Activated CD4-positive, alpha-beta T cell treated with anti-CD3 and anti-CD28 coated beads, Interleukin-2, amount 50 U/mL, for 24 hours (primary cell): ENCODE measurements at regions not wholly inside any gene's neighbourhood (a gene's known extent, or its start where the extent isn't known, plus 50 kb on each side); places are given as distances from the start of the nearest gene placed in this dataset.
"Not testable (repeated sequence)": the region's sequence is repeated elsewhere in the genome, so short reads cannot be mapped to it uniquely, and the experiment has no call there.

ENCODE experiments used
- DNase-seq, 2 donors: peaks; one replicate each; pipeline ENCODE4 v3.0.0-alpha.2; 2020; ENCODE audit warnings: low read depth in 1 of 2, low spot score in 1 of 2

DNA sequence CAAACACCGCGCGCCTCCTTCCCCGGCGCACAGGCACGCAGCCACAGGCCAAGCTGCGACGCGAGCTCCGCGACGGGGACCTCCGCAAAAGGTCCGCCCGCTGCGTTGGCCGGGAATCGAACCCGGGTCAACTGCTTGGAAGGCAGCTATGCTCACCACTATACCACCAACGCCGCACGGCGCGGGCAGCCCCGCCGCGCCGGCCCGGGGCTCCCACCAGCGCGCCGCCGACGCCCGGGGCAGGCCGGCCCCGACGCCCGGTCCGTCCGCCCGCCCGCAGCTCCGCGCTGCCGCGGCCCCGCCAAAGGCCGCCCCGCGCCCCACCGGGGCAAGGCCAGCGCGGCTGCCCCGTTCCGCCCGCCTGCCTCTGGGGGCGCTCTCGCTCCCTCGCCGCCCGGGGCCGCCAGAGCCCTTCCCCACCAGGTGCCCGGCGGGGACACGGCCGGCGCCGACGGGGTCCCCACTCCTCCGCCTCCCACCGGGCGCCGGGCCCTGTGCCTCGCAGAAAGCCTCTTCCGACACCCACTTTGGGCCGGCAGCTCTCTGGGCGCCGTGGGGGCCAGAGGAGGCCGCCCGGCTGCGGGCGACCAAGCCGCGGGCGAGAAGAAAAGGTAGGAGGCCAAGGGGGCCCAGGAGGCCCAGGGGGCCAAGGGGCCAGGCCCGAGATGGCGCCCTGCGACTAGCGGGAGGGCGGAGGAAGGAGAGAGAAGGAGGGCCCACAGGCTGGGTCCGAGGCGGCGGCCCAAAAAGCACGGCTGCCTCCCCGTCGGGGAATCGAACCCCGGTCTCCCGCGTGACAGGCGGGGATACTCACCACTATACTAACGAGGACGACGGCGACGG lies 50.2 kb upstream of the FCGR2A start:
- DNase-seq: not testable (repeated sequence)

DNA sequence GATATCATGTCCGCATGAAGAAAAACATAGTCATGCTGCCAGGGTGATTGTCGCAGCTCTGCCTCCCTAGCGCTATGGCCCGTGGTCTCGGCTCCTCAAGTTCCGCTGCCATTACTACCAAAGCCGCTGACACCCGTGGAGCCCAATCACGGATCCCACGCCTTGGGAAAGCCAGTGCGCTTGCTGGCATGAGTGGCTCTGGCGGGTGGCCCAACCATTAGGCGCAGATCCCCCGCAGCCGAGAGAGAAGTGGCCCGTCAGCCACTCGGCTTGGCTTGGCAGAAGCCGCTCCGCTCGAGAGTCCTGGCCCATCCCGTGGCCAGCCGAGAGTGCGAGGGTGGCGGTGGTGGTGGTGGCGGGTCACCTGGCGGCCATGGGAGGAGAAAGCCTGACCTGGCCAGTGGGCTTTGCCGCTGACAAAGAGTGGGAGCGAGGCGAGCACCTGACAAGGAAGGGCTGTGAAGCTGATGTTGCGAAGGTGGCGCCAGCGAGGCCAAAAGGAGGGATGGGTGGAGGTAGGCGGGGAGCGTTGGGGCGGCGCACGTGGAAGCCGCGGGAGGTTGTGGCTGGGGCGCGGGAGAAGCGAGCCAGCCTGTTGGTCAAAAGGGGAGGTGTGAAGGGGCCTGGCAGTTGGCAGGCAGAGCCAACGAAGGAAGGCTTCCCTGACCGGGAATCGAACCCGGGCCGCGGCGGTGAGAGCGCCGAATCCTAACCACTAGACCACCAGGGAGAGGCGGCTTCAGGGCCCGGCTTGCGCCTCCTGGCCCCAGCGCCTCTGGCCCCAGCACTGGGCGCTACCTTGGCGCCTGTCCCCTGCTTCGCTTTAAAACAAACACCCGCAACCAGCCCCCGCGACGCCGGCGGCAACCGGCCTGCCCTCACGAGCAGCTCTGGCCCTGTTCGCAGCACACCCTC lies 51.0 kb upstream of the FCGR2A start:
- DNase-seq: peak in 1 of 2 donors; percentile 36

DNA sequence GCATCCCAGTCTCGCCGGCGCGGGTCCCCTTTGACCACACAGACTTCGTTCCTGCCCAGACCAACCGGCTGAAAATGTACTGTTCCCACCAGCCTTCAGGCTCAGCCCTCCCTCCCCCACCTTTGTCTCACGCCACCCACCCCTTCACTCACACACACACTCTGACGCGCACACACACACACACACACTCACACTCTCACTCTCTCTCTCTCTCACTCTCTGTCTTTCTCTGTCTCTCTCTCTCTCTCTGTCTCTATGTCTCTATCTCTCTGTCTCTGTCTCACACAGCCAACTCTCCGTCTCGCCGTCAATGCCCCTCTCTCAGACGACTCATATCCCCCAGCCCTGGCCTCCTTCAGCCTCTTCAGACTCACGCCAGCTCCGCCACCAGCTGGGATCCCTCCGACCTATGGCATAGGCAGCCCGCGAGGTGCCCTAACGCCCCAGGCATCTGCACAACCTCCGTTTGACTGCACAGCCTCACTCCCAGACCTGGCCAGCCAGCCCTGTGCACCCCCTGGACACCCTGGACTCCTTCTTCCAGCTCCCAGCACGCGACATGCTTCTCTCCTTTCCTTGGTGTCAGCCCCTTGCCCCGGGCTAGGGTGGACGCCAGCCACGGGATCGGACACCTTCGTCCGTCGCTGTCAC lies 53.4 kb upstream of the FCGR2A start:
- not testable (repeated sequence) for DNase-seq

DNA sequence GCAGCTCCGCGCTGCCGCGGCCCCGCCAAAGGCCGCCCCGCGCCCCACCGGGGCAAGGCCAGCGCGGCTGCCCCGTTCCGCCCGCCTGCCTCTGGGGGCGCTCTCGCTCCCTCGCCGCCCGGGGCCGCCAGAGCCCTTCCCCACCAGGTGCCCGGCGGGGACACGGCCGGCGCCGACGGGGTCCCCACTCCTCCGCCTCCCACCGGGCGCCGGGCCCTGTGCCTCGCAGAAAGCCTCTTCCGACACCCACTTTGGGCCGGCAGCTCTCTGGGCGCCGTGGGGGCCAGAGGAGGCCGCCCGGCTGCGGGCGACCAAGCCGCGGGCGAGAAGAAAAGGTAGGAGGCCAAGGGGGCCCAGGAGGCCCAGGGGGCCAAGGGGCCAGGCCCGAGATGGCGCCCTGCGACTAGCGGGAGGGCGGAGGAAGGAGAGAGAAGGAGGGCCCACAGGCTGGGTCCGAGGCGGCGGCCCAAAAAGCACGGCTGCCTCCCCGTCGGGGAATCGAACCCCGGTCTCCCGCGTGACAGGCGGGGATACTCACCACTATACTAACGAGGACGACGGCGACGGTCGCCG lies 57.4 kb upstream of the FCGR2A start:
- DNase-seq: not testable (repeated sequence)

DNA sequence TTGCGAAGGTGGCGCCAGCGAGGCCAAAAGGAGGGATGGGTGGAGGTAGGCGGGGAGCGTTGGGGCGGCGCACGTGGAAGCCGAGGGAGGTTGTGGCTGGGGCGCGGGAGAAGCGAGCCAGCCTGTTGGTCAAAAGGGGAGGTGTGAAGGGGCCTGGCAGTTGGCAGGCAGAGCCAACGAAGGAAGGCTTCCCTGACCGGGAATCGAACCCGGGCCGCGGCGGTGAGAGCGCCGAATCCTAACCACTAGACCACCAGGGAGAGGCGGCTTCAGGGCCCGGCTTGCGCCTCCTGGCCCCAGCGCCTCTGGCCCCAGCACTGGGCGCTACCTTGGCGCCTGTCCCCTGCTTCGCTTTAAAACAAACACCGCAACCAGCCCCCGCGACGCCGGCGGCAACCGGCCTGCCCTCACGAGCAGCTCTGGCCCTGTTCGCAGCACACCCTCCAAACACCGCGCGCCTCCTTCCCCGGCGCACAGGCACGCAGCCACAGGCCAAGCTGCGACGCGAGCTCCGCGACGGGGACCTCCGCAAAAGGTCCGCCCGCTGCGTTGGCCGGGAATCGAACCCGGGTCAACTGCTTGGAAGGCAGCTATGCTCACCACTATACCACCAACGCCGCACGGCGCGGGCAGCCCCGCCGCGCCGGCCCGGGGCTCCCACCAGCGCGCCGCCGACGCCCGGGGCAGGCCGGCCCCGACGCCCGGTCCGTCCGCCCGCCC lies 58.1 kb upstream of the FCGR2A start:
- not testable (repeated sequence) for DNase-seq

DNA sequence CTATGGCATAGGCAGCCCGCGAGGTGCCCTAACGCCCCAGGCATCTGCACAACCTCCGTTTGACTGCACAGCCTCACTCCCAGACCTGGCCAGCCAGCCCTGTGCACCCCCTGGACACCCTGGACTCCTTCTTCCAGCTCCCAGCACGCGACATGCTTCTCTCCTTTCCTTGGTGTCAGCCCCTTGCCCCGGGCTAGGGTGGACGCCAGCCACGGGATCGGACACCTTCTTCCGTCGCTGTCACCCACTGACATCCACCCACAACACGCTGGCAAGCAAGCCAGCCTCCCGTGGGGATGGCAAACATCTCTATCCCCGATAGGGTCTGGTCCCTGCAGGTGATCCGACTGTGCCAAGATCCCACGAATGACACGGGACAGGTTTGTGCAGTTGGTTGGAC lies 60.5 kb upstream of the FCGR2A start:
- DNase-seq: not testable (repeated sequence)

DNA sequence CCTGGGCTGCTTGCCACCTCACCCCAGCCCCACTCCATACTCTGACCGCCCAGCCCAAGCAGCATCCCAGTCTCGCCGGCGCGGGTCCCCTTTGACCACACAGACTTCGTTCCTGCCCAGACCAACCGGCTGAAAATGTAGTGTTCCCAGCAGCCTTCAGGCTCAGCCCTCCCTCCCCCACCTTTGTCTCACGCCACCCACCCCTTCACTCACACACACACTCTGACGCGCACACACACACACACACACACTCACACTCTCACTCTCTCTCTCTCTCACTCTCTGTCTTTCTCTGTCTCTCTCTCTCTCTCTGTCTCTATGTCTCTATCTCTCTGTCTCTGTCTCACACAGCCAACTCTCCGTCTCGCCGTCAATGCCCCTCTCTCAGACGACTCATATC lies 61.0 kb upstream of the FCGR2A start:
- not testable (repeated sequence) for DNase-seq

DNA sequence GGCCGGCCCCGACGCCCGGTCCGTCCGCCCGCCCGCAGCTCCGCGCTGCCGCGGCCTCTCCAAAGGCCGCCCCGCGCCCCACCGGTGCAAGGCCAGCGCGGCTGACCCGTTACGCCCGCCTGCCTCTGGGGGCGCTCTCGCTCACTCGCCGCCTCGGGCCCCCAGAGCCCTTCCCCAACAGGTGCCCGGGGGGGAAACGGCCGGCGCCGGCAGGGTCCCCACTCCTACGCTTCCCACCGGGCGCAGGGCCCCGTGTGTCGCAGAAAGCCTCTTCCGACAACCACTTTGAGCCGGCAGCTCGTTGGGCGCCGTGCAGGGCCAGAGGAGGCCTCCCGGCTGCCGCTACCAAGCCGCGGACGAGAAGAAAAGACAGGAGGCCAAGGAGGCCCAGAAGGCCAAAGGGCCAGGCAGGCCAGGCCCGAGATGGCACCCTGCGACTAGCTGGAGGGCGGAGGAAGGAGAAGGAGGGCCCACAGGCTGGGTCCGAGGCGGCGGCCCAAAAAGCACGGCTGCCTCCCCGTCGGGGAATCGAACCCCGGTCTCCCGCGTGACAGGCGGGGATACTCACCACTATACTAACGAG lies 64.9 kb upstream of the FCGR2A start:
- DNase-seq: peak; percentile 35 to 45

DNA sequence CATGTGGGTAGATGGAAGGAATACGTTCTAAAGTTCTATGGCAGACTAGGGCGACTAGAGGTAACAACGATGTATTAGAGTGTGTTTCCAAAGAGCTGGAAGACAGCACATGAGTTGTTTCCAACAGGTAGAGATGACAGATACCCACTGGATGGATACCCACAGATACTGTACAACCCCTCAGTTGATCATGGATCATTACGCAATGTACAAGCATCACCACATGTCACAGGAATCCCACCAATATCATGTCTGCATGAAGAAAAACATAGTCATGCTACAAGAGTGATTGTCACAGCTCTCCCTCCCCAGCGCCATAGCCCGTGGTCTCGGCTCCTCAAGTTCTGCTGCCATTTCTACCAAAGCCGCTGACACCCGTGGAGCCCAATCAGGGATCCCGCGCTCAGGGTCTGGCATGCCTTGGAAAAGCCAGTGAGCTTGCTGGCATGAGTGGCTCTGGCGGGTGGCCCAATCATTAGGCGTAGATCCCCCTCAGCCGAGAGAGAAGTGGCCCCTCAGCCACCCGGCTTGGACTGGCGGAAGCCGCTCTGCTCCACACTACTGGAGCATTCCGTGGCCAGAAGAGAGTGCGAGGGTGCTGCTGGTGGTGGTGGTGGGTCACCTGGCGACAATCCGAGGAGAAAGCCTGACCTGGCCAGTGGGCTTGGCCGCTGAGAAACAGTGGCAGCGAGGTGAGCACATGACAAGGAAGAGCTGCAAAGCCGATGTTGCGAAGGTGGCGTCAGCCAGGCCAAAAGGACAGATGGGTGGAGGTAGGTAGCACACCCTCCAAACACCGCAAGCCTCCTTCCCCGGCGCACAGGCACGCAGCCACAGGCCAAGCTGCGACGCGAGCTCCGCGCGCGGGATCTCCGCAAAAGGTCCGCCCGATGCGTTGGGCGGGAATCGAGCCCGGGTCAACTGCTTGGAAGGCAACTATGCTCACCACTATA lies 65.7 kb upstream of the FCGR2A start:
- DNase-seq: no peak

DNA sequence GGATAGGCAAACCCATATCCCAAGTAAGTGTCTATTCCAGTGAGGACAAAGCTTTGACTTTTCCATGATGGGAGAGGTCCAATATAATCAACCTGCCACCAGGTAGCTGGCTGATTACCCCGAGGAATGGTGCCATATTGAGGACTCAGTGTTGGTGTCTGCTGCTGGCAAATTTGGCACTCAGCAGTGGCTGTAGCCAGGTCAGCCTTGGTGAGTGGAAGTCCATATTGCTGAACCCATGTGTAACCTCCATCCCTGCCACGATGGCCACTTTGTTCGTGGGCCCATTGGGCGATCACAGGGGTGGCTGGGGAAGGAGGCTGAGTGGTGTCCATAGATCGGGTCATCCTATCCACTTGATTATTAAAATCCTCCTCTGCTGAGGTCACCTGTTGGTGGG lies 65.5 kb upstream of the CFAP126 start:
- not testable (repeated sequence) for DNase-seq

DNA sequence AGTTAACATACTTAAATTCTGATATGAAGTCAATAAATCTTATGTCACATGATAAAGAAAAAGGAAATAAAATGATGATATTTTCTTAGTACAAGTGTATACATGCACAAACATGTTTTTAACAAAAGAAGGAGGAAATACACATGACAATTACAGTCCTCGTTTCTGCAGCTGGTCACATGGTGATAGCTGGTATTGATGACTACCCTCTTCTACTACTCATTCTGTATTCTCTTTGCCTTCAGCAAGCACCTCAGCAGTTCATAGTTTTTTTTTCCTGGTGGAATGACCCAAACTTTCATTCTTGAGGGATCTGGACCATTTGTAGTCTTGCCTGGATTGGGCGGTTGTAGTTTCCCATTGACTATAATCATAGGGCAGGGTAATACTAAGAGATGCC lies 64.4 kb upstream of the CFAP126 start:
- DNase-seq: no peak

DNA sequence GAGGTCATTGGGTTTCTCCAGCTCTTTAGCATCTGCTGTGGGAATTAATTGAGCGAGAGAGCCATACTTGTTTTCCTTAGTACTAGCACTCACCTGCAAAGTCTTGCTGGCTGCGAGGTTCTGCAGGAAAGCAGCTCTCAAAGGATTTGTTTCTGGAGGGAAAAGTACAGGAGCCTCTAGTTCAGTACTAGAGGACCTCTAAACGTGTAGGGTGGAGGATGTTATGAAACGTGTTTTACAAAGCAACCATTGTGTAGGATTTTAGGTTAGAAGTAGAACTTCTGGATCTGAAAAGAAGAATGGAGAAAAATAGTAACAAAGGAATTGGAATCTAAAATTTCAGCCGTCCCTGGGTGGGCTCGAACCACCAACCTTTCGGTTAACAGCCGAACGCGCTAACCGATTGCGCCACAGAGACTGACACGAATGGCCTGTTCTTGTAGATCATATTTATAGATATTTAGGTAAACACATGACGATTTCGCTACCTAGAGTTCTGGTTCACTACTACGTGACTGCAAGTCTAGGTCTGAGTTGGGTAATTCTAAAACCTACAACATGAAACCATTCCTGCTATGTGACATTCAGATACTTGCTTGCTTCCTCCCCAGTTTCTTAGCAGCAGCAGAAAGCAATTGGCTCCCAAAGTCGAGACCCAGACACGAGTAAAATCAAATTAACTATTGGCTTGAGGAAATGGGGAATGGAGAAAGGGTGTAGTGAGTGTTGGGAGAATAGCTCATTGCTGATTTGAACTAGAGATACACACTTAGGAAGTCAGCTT lies 60.2 kb upstream of the CFAP126 start:
- peak in 1 of 2 donors; percentile 49 for DNase-seq

DNA sequence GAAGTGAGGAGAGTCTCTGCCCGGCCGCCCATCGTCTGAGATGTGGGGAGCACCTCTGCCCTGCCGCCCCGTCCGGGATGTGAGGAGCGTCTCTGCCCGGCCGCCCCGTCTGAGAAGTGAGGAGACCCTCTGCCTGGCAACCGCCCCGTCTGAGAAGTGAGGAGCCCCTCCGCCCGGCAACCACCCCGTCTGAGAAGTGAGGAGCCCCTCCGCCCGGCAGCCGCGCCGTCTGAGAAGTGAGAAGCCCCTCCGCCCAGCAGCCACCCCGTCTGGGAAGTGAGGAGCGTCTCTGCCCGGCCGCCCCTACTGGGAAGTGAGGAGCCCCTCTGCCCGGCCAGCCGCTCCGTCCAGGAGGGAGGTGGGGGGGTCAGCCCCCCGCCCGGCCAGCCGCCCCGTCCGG lies 55.2 kb upstream of the CFAP126 start:
- not testable (repeated sequence) for DNase-seq

DNA sequence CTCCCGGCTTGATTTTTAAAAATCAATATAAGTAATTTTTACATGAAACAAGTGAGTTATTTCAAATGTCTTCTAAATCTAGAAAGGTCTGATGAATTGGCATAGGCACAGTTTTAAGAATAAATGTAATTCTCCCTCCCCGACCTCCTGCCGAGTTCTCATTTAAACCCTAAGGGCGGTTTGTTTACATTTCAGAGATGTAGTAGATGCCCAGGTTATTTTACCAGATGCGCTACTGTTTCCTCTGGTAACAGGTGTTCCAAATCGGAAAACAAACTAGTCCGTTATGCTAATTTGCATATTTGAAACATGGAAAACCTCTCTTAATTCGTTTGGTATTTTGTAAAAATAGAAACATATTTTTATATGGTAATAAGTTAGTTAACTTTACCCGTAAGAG lies 53.8 kb upstream of the CFAP126 start:
- no peak for DNase-seq

DNA sequence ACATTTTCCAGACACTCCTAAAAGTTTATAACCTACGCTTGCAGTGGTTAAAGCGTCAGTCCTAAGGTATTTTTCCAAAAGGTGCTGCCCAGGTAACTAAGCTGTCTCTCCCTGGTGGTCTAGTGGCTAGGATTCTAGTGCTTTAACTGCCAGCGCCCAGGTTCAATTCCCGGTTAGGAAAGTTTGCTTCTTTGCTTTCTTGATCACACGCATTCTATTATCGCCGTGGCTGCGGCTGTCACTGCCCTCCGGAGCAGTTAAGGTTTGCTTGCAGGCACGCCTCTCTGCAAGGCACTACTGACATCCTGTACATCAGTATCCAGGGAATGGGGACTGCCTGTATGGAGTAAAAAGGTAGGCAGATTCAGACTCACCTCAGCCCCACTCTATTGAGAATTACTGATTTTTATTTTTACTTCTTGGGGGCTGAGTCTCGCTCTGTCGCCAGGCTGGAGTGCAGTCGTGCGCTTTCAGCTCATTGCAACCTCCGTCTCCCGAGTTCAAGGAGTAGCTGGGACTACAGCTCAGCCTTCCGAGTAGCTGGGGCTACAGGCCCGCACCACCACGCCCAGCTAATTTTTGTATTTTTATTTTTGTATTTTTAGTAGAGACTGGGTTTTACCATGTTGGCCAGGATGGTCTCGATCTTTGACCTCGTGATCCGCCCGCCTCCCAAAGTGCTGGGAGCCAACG lies 53.2 kb upstream of the CFAP126 start:
- DNase-seq: no peak

DNA sequence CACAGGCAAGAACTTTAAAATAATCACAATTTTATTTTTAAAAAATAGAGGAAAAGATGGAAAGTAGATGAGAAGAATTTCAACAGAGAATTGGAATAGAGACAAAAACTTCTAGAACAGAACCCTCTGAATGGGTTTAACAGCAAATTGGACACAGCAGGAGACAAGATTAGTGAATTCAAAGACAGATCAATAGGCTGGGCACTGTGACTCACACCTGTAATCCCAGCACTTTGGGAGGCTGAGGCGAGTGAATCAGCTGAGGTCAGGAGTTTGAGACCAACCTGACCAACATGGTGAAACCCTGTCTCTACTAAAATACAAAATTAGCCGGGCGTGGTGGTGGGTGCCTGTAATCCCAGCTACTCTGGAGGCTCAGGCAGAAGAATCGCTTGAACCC lies 49.9 kb upstream of the CFAP126 start:
- not testable (repeated sequence) for DNase-seq
